LNCAP (cell line): ENCODE measurements at regions not wholly inside any gene's neighbourhood (a gene's known extent, or its start where the extent isn't known, plus 50 kb on each side); places are given as distances from the start of the nearest gene placed in this dataset.

Experiments used
- TF ChIP-seq, protein P1 (sequence below): fragments of 450-650 bp; IDR thresholded peaks from 2 replicates; pipeline ENCODE4 v1.5.1; 2017; ENCODE audit warnings: mild to moderate bottlenecking

DNA sequence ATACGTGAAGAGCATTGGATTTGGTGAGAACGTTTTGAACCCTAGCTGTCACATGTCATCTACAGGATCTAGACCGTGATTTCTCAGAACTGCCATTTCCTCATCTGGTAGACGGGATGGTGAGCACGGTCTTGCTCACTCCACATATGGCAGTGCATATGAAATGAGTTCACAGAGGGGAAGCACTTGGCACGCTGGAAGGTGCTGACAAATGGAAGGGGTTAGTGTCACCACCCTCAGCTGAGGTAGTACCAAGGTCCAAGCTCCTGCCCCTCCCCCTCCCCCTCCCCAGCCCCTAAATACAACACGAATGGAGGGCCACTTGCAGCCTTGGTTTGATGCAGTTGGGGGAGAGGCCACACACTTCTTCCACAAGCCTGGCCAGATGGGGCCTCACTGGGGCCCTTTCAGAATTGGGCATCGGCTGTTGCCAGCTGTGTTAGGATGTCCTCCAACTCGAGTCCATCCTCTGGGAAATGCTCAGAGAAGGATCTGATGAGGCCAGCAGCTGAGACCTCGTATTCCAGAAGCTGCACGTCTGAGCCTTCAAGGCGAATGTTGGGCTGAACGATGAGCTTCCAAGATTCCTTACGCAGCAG lies 322.4 kb downstream of the ANXA1 start:
- TF ChIP-seq, protein P1, sequence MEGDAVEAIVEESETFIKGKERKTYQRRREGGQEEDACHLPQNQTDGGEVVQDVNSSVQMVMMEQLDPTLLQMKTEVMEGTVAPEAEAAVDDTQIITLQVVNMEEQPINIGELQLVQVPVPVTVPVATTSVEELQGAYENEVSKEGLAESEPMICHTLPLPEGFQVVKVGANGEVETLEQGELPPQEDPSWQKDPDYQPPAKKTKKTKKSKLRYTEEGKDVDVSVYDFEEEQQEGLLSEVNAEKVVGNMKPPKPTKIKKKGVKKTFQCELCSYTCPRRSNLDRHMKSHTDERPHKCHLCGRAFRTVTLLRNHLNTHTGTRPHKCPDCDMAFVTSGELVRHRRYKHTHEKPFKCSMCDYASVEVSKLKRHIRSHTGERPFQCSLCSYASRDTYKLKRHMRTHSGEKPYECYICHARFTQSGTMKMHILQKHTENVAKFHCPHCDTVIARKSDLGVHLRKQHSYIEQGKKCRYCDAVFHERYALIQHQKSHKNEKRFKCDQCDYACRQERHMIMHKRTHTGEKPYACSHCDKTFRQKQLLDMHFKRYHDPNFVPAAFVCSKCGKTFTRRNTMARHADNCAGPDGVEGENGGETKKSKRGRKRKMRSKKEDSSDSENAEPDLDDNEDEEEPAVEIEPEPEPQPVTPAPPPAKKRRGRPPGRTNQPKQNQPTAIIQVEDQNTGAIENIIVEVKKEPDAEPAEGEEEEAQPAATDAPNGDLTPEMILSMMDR, result no peak

DNA sequence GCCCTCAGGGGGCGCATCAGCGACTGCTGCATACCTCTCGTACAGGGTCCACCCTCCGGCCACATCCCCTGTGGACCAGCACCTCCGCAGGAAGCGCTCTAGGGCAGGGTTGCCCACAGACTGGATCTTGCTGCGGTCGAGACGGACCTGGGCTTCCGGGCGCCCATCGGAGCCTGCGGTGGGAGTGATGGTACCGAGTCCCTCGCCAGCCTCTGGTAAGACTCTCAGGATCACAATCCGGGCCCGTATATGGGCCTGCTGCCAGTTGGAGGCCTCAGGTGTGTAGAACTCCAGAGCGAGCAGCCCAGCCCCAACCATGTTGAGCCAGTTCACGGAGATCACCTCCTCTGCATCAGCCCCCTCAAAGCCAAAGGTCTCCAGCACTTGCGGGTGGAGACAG lies 323.0 kb downstream of the ANXA1 start:
- TF ChIP-seq, protein P1, result no peak

DNA sequence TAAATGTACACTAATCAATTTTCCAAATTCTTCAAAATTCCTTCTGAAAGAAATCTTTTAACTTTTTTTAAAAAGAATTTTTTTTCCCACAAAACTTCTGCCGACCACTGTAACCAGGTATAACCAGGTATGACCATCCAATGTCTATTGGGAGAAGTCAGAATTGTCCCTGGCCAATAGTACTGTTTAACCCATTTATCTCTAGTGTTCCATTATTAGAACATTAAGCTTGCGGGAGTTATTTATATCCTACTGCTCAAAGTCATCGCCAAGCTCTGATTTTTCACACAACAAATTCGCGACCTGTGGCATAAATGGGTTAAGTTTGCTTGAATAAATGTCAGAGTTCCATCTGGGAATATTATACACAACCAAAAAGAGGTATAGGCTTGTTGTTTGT lies 343.2 kb downstream of the ANXA1 start:
- TF ChIP-seq, protein P1, result no peak

DNA sequence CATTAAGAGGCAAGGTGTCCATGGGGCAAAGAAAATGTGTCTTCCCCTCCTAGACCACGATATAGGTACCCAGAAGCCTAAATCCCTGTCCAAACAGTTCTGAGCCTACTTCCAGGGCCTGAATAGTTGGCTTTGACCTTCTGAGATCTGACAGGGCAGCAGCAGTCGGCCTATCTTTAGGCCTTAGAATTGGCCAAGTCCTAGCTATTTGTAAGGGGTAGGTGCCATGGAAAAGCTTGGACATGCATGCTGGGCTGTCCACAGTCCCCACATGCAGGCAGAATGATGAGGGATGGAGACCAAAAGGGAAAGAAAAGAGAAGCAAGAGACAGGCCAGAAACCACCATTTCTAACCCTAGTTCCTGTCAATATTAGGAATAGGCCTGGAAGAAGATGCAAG lies 346.1 kb downstream of the ANXA1 start:
- TF ChIP-seq, protein P1, result no peak

DNA sequence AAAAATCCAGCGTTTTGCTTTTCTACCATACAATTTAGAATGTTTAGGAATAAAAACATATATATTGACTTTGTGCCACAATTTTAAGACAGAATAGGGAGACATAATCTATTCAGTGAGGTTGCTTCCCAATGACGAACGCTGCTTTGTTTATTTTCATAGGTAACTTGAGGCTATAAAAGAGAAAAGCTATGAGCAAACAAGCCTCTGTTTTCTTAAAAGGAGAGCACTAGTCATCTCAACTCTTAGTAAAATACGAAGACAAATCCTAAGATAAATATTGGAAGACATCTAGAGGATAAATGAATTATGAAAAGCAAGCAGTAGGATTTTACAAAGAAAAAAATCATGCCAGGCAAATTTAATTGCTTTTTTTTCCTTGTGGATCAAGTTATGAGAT lies 363.6 kb downstream of the ANXA1 start:
- TF ChIP-seq, protein P1, result no peak

DNA sequence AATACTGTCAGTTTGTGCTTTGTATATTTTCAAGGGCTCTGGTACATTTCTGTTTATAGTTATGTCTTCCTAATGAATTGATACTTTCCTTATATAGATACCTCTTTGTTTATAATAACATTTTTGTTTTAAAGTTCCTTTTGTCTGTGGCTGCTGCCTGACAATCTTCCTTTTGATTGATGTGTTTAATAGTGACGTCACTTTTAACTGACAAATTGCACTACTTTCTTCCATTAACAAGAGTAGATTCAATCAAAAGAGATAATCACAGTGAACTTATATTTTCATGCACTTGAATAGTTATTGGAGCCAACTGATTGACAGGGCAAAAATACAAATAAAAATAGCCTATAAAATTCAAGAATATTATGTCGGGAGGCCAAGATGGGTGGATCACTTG lies 371.7 kb downstream of the ANXA1 start:
- TF ChIP-seq, protein P1, result no peak

DNA sequence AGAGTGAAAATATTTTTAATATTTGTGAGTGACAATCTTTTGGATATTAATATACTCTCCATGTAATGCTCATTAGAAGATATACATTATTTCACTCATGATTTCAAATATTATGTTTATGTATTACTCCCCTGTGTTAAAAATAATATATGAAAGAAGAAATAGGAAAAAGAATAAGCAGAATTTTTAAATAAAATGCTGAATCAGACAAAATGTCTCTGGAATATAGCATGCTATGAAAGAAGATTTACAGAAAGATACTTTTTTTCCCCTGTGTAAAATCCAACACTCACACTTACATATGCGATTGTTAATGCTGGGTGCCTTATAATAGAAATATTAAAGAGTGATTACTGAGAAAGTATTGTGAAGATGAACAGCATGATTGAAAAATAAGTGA lies 373.7 kb downstream of the ANXA1 start:
- TF ChIP-seq, protein P1, result no peak

DNA sequence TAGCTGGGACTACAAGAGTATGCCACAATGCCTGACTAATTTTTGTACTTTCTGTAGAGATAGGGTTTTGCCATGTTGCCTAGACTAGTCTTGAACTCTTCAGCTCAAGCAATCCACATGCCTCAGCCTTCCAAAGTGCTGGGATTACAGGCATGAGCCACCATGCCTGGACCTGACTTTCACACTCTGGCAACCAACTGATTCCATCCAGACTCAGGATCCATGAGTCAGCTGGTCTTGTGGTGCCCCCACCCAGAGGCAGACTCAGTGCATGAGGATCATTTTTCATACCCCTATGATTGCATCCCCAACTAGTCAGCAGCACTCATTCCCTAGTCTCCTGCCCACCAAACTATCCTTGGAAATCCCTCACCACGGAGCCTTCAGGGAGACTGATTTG lies 375.9 kb downstream of the ANXA1 start:
- TF ChIP-seq, protein P1, result no peak
